ENCODE measurements at regions not wholly inside any gene's neighbourhood (a gene's known extent, or its start where the extent isn't known, plus 50 kb on each side); places are given as distances from the start of the nearest gene placed in this dataset.

GRCh38 chr9:96084331-96084734 is 208.8 kb downstream of the ERCC6L2 start:
- TF ChIP-seq CTCF (IDR thresholded peaks at IDR 0.05 in 4 of 5, conservative IDR thresholded peaks at IDR 0.05 in 1 of 5) (no peak), POLR2A (IDR thresholded peaks at IDR 0.05) (no peak)

Data from gastrocnemius medialis (tissue), 4 donors.